ENCODE measurements at regions not wholly inside any gene's neighbourhood (a gene's known extent, or its start where the extent isn't known, plus 50 kb on each side); places are given as distances from the start of the nearest gene placed in this dataset.

Small RNA genes in the stretch of these regions (small RNA-seq; reads per million reads assigned to genes)
- gene RN7SL147P (ENCODE audit: low replicate concordance): 0.17 reads per million
